Mesothelial cell of epicardium (in vitro differentiated cells): ENCODE measurements at regions not wholly inside any gene's neighbourhood (a gene's known extent, or its start where the extent isn't known, plus 50 kb on each side); places are given as distances from the start of the nearest gene placed in this dataset.
A peak's percentile ranks its signal among the peaks of the same experiment; 100 is the strongest.
"Not testable (repeated sequence)": the region's sequence is repeated elsewhere in the genome, so short reads cannot be mapped to it uniquely, and the experiment has no call there.

Experiments
- DNase-seq, 2 experiments: peaks; one replicate each; pipeline ENCODE4 v3.0.0; 2021; ENCODE audit warnings: low spot score in 2 of 2; ENCODE audit not compliant: unreplicated experiment in 2 of 2
- H3K27ac Mint-ChIP-seq: 2 replicates; pipeline ENCODE4 v1.8.0; 2021; ENCODE audit warnings: mixed read lengths
- H3K27me3 Mint-ChIP-seq: 2 replicates; pipeline ENCODE4 v1.8.0; 2021; ENCODE audit warnings: low read depth, mixed read lengths
- H3K36me3 Mint-ChIP-seq: 2 replicates; pipeline ENCODE4 v1.8.0; 2021; ENCODE audit warnings: mixed read lengths
- H3K4me1 Mint-ChIP-seq: 2 replicates; pipeline ENCODE4 v1.8.0; 2021; ENCODE audit warnings: mixed read lengths
- H3K4me3 Mint-ChIP-seq: 2 replicates; pipeline ENCODE4 v1.8.0; 2021; ENCODE audit warnings: mild to moderate bottlenecking, moderate library complexity, mixed read lengths
- H3K9me3 Mint-ChIP-seq: 2 replicates; pipeline ENCODE4 v1.8.0; 2021; ENCODE audit warnings: mixed read lengths
- TF ChIP-seq, protein P1 (sequence below): fragments of 200-600 bp; sonication (generic); IDR thresholded peaks from one replicate; pipeline ENCODE4 v1.5.0; 2021; ENCODE audit warnings: antibody characterized with exemption; ENCODE audit not compliant: unreplicated experiment

GRCh38 chr1:203405703-203406438 is 54.9 kb upstream of the FMOD start:
- TF ChIP-seq, protein P1, sequence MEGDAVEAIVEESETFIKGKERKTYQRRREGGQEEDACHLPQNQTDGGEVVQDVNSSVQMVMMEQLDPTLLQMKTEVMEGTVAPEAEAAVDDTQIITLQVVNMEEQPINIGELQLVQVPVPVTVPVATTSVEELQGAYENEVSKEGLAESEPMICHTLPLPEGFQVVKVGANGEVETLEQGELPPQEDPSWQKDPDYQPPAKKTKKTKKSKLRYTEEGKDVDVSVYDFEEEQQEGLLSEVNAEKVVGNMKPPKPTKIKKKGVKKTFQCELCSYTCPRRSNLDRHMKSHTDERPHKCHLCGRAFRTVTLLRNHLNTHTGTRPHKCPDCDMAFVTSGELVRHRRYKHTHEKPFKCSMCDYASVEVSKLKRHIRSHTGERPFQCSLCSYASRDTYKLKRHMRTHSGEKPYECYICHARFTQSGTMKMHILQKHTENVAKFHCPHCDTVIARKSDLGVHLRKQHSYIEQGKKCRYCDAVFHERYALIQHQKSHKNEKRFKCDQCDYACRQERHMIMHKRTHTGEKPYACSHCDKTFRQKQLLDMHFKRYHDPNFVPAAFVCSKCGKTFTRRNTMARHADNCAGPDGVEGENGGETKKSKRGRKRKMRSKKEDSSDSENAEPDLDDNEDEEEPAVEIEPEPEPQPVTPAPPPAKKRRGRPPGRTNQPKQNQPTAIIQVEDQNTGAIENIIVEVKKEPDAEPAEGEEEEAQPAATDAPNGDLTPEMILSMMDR: no peak
- Mint-ChIP-seq H3K4me3 (no peak overlapping the region), H3K9me3 (peaks cover 4% of the 10 kb centered on the region), H3K4me1 (peaks cover 25% of the 10 kb centered on the region), H3K27ac (peak overlapping the region; percentile 50), H3K36me3 (peaks cover 3% of the 10 kb centered on the region), H3K27me3 (peaks cover 9% of the 10 kb centered on the region)
- DNase-seq: peak in 1 of 2 experiments; percentile 3

DNA sequence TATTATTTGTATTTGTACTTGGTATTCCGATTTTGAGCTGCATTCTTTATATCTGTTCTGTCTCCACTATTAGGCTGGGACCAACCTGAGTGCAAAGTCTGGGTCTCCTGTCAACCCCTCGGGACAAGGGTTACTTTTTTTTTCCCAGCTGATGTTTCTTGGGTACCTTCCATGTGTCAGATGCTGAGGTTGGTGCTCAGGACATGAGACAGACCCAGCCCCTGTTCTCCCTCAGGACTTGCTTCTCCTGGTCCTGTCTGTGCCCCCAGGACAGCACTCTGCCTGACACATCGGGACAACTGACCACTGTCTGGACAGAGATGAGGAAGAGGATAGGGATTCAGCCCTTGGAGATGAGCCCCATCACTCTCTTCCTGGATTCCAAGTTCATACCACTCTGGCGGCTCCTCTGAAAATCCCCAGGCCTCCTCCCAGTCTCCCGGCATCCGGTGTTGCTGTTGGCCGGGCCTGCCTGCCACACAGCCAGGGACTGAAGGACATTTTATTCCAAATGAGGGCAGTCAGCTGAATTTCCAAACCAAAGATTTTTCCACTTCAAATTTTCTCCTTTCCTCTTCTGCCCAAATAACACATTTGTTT is 55.6 kb upstream of the FMOD start:
- Mint-ChIP-seq H3K4me3 (no peak overlapping the region), H3K27ac (peak overlapping the region; percentile 50), H3K9me3 (peaks cover 8% of the 10 kb centered on the region), H3K27me3 (peaks cover 9% of the 10 kb centered on the region), H3K4me1 (peaks cover 21% of the 10 kb centered on the region), H3K36me3 (peaks cover 4% of the 10 kb centered on the region)
- TF ChIP-seq, protein P1: no peak
- DNase-seq: peak in 1 of 2 experiments; percentile 33

DNA sequence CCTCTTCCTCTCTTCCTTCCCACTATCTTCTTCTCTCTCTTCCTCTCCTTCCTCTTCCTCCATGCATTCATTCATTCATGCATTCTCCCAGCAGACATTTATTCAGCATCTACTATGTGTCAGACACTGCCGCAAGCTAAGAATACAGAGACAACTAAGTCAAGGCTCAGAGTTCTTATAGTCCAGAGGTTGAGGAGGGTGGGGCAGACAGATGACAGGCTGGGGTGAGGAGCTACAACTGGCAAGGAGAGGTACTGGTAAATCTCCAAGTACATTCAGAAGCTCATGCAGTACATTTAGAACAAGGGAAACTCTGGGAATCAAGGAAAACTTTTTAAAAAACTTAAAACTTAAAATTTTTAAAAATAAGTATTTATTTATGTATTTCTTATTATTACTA is 56.4 kb upstream of the FMOD start:
- Mint-ChIP-seq H3K27me3 (peaks cover 9% of the 10 kb centered on the region), H3K27ac (no peak overlapping the region), H3K9me3 (peaks cover 8% of the 10 kb centered on the region), H3K4me3 (no peak overlapping the region), H3K4me1 (peaks cover 16% of the 10 kb centered on the region), H3K36me3 (peaks cover 4% of the 10 kb centered on the region)
- DNase-seq: peak in 1 of 2 experiments; percentile 6
- TF ChIP-seq, protein P1: no peak

DNA sequence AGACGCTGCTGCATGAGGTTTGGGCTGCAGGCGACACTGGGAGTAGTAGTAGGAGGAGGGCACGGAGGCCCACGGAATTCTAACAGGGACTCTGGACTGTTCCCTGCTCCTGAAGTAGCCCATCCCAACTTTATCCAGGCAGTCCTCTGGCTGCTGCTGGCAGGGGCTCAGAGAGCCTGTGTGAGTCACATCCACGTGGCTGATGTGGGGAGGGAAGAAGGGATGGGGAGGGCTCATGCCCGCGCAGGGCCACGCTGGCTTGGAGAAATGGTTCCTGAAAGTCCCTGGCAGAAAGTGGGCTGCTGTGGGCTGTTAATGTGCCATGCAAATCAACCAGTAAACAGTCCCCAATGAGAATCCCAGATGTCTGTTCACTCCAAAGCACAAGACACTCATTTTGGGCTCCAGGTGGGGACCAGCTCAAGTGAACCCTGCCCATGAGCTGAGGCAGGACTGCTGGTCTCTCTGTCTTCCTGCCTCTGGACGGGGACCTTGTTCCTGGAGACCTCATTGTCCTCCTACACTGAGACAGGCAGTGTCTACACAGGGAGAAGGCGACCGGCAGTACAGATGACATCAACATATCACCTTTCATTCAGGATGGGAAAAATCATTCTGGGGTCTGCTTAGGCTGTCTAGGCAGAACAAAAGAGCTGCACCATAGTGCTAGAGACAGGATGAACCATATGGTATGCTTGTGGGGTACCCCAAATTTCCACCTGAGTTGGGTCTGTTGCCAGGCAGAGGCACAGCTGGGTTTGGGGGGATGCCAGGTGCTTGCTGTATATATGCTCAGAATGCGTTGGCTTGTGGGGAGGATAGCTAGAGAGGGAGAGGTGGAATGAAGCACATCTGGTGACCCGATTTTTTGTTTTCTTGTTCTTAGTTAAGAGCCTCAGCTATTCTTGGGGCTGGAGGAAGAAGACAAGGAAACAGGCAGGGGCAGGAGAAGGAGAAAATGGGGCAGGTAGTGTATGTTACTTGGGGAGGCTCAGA is 57.9 kb upstream of the FMOD start:
- Mint-ChIP-seq H3K4me1 (peaks cover 6% of the 10 kb centered on the region), H3K27me3 (peaks cover 12% of the 10 kb centered on the region), H3K9me3 (peaks cover 18% of the 10 kb centered on the region), H3K36me3 (peaks cover 4% of the 10 kb centered on the region), H3K27ac (peak overlapping the region; percentile 64), H3K4me3 (no peak overlapping the region)
- peak in 1 of 2 experiments; percentile 38 for DNase-seq
- TF ChIP-seq, protein P1: no peak

GRCh38 chr1:203410182-203410900 is 59.4 kb upstream of the FMOD start:
- Mint-ChIP-seq H3K4me1 (peaks cover 6% of the 10 kb centered on the region), H3K4me3 (no peak overlapping the region), H3K9me3 (peaks cover 25% of the 10 kb centered on the region), H3K27ac (no peak overlapping the region), H3K27me3 (peaks cover 15% of the 10 kb centered on the region), H3K36me3 (peaks cover 4% of the 10 kb centered on the region)
- TF ChIP-seq, protein P1: no peak
- DNase-seq: peak in 1 of 2 experiments; percentile 2

- H3K4me3 Mint-ChIP-seq, H3K36me3 Mint-ChIP-seq, H3K27ac Mint-ChIP-seq, H3K4me1 Mint-ChIP-seq, DNase-seq: not testable (repeated sequence)
- Mint-ChIP-seq H3K27me3 (peaks cover 16% of the 10 kb centered on the region), H3K9me3 (peaks cover 29% of the 10 kb centered on the region)
Measured at GRCh38 chr1:203411431-203411830, 60.5 kb upstream of the FMOD start.
